ENCODE measurements at regions not wholly inside any gene's neighbourhood (a gene's known extent, or its start where the extent isn't known, plus 50 kb on each side); places are given as distances from the start of the nearest gene placed in this dataset.

DNA sequence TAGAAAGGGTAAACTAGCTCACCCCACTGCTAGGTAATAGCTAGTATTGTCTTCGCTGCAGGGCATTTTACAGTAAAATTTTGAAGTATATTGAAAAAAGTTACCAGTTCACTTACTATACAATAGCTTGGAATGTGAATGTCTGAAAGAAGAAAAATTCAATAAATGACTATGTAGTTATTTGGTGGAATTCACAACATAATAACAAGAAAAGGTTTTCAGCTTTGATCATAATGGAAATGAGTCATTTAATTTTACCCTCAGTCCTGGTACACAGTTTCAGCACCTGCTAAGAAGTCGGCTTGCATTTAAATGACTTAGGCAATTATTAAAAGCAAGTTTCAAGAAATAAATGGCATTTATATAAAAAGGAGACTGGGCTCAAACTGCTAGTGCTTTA is 90.4 kb downstream of the NUP35 start:
- H3K36me3 ChIP-seq, result no peaks in the 10 kb centered on the region
- intact Hi-C loops (cut with DNase I; ENCODE audit: low total_unique reads), result no loop called here
- H3K4me1 ChIP-seq, result no peaks in the 10 kb centered on the region
- no peak for TF ChIP-seq CTCF (IDR thresholded peaks at IDR 0.05)
- H3K27ac ChIP-seq, result no peak overlapping the region
- H3K27me3 ChIP-seq, result no peaks in the 10 kb centered on the region
- no peaks in the 10 kb centered on the region for H3K9me3 ChIP-seq
- DNase-seq, result no peak
- H3K4me3 ChIP-seq, result no peak overlapping the region

GRCh38 chr2:183215917-183216316 is 91.7 kb downstream of the NUP35 start:
- no peaks in the 10 kb centered on the region for H3K36me3 ChIP-seq
- no peaks in the 10 kb centered on the region for H3K9me3 ChIP-seq
- no peaks in the 10 kb centered on the region for H3K27me3 ChIP-seq
- no peak overlapping the region for H3K27ac ChIP-seq
- TF ChIP-seq CTCF (IDR thresholded peaks at IDR 0.05), result no peak
- DNase-seq, result no peak
- no peak overlapping the region for H3K4me3 ChIP-seq
- no peaks in the 10 kb centered on the region for H3K4me1 ChIP-seq
- intact Hi-C loops (cut with DNase I; ENCODE audit: low total_unique reads), result no loop called here

GRCh38 chr2:183219888-183220287 is 95.6 kb downstream of the NUP35 start:
- no peaks in the 10 kb centered on the region for H3K27me3 ChIP-seq
- H3K9me3 ChIP-seq, result no peaks in the 10 kb centered on the region
- no peak for TF ChIP-seq CTCF (IDR thresholded peaks at IDR 0.05)
- intact Hi-C loops (cut with DNase I; ENCODE audit: low total_unique reads), result no loop called here
- no peak overlapping the region for H3K27ac ChIP-seq
- no peaks in the 10 kb centered on the region for H3K36me3 ChIP-seq
- H3K4me1 ChIP-seq, result no peaks in the 10 kb centered on the region
- no peak overlapping the region for H3K4me3 ChIP-seq
- no peak for DNase-seq

DNA sequence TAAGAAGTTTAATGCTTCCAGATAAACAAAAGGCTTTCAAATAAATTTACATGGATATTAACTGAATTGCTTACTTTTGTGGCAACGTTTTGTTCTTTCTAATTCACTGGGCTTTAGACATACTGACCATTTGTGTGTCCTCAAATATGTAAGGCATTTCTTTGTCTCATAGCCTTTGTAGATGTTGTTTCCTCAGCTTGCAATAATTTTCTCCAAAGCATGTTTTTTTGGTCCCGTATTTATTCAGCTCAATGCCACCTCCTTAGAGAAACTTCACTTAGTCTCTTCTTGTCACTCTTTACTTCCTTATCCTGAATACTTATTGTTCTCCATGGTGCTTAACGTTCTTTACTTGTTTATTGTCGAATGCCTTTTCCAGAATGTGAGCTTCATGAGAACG is 98.5 kb downstream of the NUP35 start:
- Histone ChIP-seq H3K36me3 (no peaks in the 10 kb centered on the region), H3K27ac (no peak overlapping the region), H3K9me3 (no peaks in the 10 kb centered on the region), H3K4me3 (no peak overlapping the region), H3K27me3 (no peaks in the 10 kb centered on the region), H3K4me1 (no peaks in the 10 kb centered on the region)
- no peak for TF ChIP-seq CTCF (IDR thresholded peaks at IDR 0.05)
- no peak for DNase-seq
- intact Hi-C loops (cut with DNase I; ENCODE audit: low total_unique reads), result no loop called here

DNA sequence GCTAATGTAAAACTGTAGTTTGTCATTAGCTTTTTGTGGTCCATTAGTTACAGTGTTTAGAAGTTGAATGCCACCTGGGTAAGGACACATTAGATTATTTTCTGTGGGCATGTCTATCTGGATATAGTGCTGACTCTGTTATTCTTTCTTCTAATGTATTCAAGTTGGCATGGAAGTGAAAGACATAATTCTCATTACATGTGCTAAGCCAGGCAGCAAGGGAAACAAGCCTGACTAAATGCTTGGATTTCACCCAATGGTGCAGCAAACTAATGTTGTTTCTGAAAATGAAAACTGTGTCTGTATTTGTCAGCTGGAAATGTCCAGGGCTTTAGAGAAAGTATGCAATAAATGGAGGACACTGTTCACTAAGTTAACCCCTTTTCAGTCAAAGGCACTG is 100.7 kb downstream of the NUP35 start:
- no peak for DNase-seq

More for the DNA sequence above, 100.7 kb downstream of the NUP35 start:
- Histone ChIP-seq H3K4me3 (no peak overlapping the region), H3K9me3 (no peaks in the 10 kb centered on the region), H3K27ac (no peak overlapping the region), H3K27me3 (no peaks in the 10 kb centered on the region), H3K36me3 (no peaks in the 10 kb centered on the region), H3K4me1 (no peaks in the 10 kb centered on the region)
- TF ChIP-seq CTCF (IDR thresholded peaks at IDR 0.05), result no peak
- intact Hi-C loops (cut with DNase I; ENCODE audit: low total_unique reads), result no loop called here

All from tibial artery (tissue), 4 donors.